Uterus (tissue), 2 donors: ENCODE measurements at regions not wholly inside any gene's neighbourhood (a gene's known extent, or its start where the extent isn't known, plus 50 kb on each side); places are given as distances from the start of the nearest gene placed in this dataset.

Experiments
- CTCF ChIP-seq, 4 experiments: fragments of 200-600 bp in 2 of 4; fragments of 450-650 bp in 2 of 4; sonication (generic) in 2 of 4; IDR thresholded peaks; one replicate each; pipeline ENCODE4 v1.5.1; 2016 to 2019; ENCODE audit warnings: antibody characterized with exemption in 4 of 4, mild to moderate bottlenecking in 2 of 4, moderate library complexity in 1 of 4
- POLR2A ChIP-seq, 2 donors: fragments of 450-650 bp; IDR thresholded peaks; one replicate each; pipeline ENCODE4 v1.6.1; 2016; ENCODE audit warnings: antibody characterized with exemption in 2 of 2, mild to moderate bottlenecking in 1 of 2, moderate library complexity in 1 of 2

- no peak for TF ChIP-seq POLR2A (IDR thresholded peaks at IDR 0.05)
- no peak for TF ChIP-seq CTCF (IDR thresholded peaks at IDR 0.05)
Observed at GRCh38 chr2:56084111-56084901, 99.5 kb upstream of the CCDC85A start.
